ENCODE measurements at regions not wholly inside any gene's neighbourhood (a gene's known extent, or its start where the extent isn't known, plus 50 kb on each side); places are given as distances from the start of the nearest gene placed in this dataset.

DNA sequence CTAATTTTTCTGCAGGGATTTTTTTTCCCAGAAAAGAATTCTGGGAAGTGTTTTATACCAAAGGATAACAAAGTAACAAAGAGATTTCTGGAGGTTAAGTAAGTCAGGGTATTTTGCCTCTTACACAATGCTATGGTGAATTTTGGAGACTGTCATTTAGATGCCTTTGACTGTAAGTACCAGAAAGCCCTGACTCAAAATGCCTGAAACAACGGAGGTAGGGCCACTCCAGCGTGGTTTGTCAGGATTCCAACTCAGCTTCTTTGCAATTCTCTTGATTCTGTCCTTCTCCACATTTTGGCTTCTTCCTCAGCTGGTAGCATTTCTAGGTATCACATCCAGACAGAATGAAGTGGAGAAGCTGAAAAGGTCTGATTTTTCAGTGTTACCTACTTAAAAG is 106.5 kb downstream of the UCHL5 start (continued):
- TF ChIP-seq, protein P1, sequence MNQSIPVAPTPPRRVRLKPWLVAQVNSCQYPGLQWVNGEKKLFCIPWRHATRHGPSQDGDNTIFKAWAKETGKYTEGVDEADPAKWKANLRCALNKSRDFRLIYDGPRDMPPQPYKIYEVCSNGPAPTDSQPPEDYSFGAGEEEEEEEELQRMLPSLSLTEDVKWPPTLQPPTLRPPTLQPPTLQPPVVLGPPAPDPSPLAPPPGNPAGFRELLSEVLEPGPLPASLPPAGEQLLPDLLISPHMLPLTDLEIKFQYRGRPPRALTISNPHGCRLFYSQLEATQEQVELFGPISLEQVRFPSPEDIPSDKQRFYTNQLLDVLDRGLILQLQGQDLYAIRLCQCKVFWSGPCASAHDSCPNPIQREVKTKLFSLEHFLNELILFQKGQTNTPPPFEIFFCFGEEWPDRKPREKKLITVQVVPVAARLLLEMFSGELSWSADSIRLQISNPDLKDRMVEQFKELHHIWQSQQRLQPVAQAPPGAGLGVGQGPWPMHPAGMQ (IDR thresholded peaks at IDR 0.05; ENCODE audit: borderline replicate concordance): no peak
- TF ChIP-seq RCOR1 (conservative IDR thresholded peaks at IDR 0.05; ENCODE audit: low read depth, low read length): no peak
- no peak for TF ChIP-seq HCFC1 (IDR thresholded peaks at IDR 0.05; ENCODE audit: low read length)
- TF ChIP-seq MXI1 (IDR thresholded peaks at IDR 0.05; ENCODE audit: low read depth, low read length): no peak
- TF ChIP-seq TCF7 (IDR thresholded peaks at IDR 0.05; ENCODE audit: borderline replicate concordance): no peak

DNA sequence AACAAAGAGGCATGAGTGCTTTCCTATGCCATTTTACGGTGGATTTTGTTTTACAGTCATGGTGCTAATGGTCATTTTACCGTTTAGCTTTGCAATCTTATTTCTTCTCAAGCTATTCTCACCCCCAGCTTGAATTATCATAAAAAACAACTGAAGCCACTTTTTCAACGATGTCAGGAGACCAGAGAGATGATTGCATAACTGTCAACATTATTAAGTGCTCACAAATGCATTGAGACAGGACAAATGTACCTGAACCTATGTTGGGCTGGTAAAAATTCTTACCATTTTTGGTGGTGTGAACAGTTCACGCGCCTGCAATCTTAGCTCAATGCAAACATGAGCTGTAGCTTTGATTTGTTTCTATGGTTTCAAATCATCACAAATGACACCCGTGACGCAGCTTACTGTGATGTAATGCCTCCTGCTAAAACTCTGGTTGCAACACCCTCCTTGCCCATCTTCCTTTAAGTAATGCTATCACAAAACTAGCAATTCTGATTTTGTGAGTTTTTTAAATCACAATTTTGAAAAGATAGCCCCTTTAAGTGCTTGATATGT is 104.4 kb downstream of the UCHL5 start:
- Histone ChIP-seq H3K79me2 (ENCODE audit: control insufficient read depth, insufficient read depth, low read length) (no peaks in the 10 kb centered on the region), H3K36me3 (ENCODE audit: control insufficient read depth in 2 of 2, insufficient read depth in 2 of 2, low read length in 1 of 2) (no peaks in the 10 kb centered on the region), H3K4me3 (no peak overlapping the region), H4K20me1 (ENCODE audit: control insufficient read depth, insufficient read depth) (no peaks in the 10 kb centered on the region), H3K27me3 (replicated peaks in 1 of 2; ENCODE audit: control insufficient read depth in 2 of 2, insufficient read depth in 2 of 2, low read length in 1 of 2) (no peaks in the 10 kb centered on the region), H3K4me1 (ENCODE audit: control insufficient read depth, insufficient read depth, low read length) (no peaks in the 10 kb centered on the region), H3K4me2 (ENCODE audit: control insufficient read depth, insufficient read depth) (no peak overlapping the region), H2AFZ (ENCODE audit: control insufficient read depth, low read depth, low read length) (no peak overlapping the region), H3K27ac (ENCODE audit: control insufficient read depth, insufficient read depth) (no peak overlapping the region), H3K9ac (ENCODE audit: control insufficient read depth, insufficient read depth, low read length) (no peak overlapping the region), H3K9me3 (replicated peaks; ENCODE audit: control insufficient read depth, insufficient read depth, low read length) (no peaks in the 10 kb centered on the region)
- intact Hi-C loops (cut with micrococcal nuclease; ENCODE audit: unreplicated experiment): no loop called here
- ChIA-PET SMC1A (ENCODE audit: uncharacterized antibody, unreplicated experiment) (interaction anchor here (0.8 to 1.0 kb wide), 2 partner anchors 12 to 43 kb away, joined by 3 read pairs; no protein-coding TSS in a partner anchor), RAD21 (ENCODE audit: unreplicated experiment) (no interaction called here), POLR2A (no interaction called here), CTCF (interaction anchor here (0.7 to 1.3 kb wide), 4 partner anchors 9 to 43 kb away, joined by 3 to 4 read pairs (median 3); no protein-coding TSS in a partner anchor)
- FAIRE-seq (no peak), ATAC-seq (no peak), DNase-seq (ENCODE audit: low read depth, low spot score) (no peak)
- WGBS (ENCODE audit: insufficient coverage, insufficient replicate concordance, low lambda C conversion rate, missing lambda C conversion rate): 86% methylated on average over 7 of the region's 7 CpGs
- no TSS peak for BruUV-seq (replicated peaks)
- in situ Hi-C loops (cut with MboI): no loop called here
- TF ChIP-seq SUPT20H (IDR thresholded peaks at IDR 0.05; ENCODE audit: borderline replicate concordance, control insufficient read depth, low read depth, low read length) (no peak), BMI1 (IDR thresholded peaks at IDR 0.05; ENCODE audit: borderline replicate concordance) (no peak), EP300 (IDR thresholded peaks at IDR 0.05; ENCODE audit: borderline replicate concordance in 1 of 2, control insufficient read depth in 1 of 2, low read depth in 2 of 2, low read length in 2 of 2) (no peak)
- TF ChIP-seq, protein P2, sequence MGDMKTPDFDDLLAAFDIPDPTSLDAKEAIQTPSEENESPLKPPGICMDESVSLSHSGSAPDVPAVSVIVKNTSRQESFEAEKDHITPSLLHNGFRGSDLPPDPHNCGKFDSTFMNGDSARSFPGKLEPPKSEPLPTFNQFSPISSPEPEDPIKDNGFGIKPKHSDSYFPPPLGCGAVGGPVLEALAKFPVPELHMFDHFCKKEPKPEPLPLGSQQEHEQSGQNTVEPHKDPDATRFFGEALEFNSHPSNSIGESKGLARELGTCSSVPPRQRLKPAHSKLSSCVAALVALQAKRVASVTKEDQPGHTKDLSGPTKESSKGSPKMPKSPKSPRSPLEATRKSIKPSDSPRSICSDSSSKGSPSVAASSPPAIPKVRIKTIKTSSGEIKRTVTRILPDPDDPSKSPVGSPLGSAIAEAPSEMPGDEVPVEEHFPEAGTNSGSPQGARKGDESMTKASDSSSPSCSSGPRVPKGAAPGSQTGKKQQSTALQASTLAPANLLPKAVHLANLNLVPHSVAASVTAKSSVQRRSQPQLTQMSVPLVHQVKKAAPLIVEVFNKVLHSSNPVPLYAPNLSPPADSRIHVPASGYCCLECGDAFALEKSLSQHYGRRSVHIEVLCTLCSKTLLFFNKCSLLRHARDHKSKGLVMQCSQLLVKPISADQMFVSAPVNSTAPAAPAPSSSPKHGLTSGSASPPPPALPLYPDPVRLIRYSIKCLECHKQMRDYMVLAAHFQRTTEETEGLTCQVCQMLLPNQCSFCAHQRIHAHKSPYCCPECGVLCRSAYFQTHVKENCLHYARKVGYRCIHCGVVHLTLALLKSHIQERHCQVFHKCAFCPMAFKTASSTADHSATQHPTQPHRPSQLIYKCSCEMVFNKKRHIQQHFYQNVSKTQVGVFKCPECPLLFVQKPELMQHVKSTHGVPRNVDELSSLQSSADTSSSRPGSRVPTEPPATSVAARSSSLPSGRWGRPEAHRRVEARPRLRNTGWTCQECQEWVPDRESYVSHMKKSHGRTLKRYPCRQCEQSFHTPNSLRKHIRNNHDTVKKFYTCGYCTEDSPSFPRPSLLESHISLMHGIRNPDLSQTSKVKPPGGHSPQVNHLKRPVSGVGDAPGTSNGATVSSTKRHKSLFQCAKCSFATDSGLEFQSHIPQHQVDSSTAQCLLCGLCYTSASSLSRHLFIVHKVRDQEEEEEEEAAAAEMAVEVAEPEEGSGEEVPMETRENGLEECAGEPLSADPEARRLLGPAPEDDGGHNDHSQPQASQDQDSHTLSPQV (IDR thresholded peaks at IDR 0.05): no peak
- TF ChIP-seq, protein P3, sequence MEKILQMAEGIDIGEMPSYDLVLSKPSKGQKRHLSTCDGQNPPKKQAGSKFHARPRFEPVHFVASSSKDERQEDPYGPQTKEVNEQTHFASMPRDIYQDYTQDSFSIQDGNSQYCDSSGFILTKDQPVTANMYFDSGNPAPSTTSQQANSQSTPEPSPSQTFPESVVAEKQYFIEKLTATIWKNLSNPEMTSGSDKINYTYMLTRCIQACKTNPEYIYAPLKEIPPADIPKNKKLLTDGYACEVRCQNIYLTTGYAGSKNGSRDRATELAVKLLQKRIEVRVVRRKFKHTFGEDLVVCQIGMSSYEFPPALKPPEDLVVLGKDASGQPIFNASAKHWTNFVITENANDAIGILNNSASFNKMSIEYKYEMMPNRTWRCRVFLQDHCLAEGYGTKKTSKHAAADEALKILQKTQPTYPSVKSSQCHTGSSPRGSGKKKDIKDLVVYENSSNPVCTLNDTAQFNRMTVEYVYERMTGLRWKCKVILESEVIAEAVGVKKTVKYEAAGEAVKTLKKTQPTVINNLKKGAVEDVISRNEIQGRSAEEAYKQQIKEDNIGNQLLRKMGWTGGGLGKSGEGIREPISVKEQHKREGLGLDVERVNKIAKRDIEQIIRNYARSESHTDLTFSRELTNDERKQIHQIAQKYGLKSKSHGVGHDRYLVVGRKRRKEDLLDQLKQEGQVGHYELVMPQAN (conservative IDR thresholded peaks at IDR 0.05): no peak
- TF ChIP-seq, protein P4, sequence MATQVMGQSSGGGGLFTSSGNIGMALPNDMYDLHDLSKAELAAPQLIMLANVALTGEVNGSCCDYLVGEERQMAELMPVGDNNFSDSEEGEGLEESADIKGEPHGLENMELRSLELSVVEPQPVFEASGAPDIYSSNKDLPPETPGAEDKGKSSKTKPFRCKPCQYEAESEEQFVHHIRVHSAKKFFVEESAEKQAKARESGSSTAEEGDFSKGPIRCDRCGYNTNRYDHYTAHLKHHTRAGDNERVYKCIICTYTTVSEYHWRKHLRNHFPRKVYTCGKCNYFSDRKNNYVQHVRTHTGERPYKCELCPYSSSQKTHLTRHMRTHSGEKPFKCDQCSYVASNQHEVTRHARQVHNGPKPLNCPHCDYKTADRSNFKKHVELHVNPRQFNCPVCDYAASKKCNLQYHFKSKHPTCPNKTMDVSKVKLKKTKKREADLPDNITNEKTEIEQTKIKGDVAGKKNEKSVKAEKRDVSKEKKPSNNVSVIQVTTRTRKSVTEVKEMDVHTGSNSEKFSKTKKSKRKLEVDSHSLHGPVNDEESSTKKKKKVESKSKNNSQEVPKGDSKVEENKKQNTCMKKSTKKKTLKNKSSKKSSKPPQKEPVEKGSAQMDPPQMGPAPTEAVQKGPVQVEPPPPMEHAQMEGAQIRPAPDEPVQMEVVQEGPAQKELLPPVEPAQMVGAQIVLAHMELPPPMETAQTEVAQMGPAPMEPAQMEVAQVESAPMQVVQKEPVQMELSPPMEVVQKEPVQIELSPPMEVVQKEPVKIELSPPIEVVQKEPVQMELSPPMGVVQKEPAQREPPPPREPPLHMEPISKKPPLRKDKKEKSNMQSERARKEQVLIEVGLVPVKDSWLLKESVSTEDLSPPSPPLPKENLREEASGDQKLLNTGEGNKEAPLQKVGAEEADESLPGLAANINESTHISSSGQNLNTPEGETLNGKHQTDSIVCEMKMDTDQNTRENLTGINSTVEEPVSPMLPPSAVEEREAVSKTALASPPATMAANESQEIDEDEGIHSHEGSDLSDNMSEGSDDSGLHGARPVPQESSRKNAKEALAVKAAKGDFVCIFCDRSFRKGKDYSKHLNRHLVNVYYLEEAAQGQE (IDR thresholded peaks at IDR 0.05; ENCODE audit: low read depth, low read length): no peak

All from GM12878 (cell line).